ENCODE measurements at regions not wholly inside any gene's neighbourhood (a gene's known extent, or its start where the extent isn't known, plus 50 kb on each side); places are given as distances from the start of the nearest gene placed in this dataset.

GRCh38 chr16:85525420-85526184, 87.5 kb upstream of the GSE1 start:
- Histone ChIP-seq H3K36me3 (no peaks in the 10 kb centered on the region), H3K27me3 (no peaks in the 10 kb centered on the region), H3K4me1 (peaks cover 0 to 43% (median 7%) of the 10 kb centered on the region in 4 donors), H3K9me3 (no peaks in the 10 kb centered on the region), H3K27ac (no peak overlapping the region), H3K4me3 (no peak overlapping the region)
- WGBS, 2 donors: 84 to 85% methylated on average over 9 to 12 of the region's 12 CpGs
- TF ChIP-seq POLR2A (IDR thresholded peaks at IDR 0.05): no peak
- no peak for TF ChIP-seq CTCF (IDR thresholded peaks at IDR 0.05)
- TF ChIP-seq EP300 (IDR thresholded peaks at IDR 0.05): no peak
- DNase-seq (ENCODE audit: low spot score in 2 of 2): no peak

GRCh38 chr16:85526185-85526974, 86.7 kb upstream of the GSE1 start:
- no peak overlapping the region for H3K4me3 ChIP-seq
- 85 to 86% methylated on average over 19 to 20 of the region's 20 CpGs for WGBS, 2 donors
- no peak for TF ChIP-seq CTCF (IDR thresholded peaks at IDR 0.05)
- no peak for TF ChIP-seq EP300 (IDR thresholded peaks at IDR 0.05)
- no peak for TF ChIP-seq POLR2A (IDR thresholded peaks at IDR 0.05)
- no peaks in the 10 kb centered on the region for H3K9me3 ChIP-seq
- no peaks in the 10 kb centered on the region for H3K27me3 ChIP-seq
- no peaks in the 10 kb centered on the region for H3K36me3 ChIP-seq
- H3K27ac ChIP-seq: no peak overlapping the region
- DNase-seq (ENCODE audit: low spot score in 2 of 2): no peak
- H3K4me1 ChIP-seq: peaks cover 0 to 37% (median 7%) of the 10 kb centered on the region in 4 donors

GRCh38 chr16:85527042-85527766, 85.9 kb upstream of the GSE1 start:
- peaks cover 0 to 29% (median 7%) of the 10 kb centered on the region in 4 donors for H3K4me1 ChIP-seq
- WGBS, 2 donors: 72 to 74% methylated on average over 36 to 38 of the region's 41 CpGs
- no peaks in the 10 kb centered on the region for H3K36me3 ChIP-seq
- DNase-seq (ENCODE audit: low spot score in 2 of 2): no peak
- no peak overlapping the region for H3K4me3 ChIP-seq
- H3K27ac ChIP-seq: no peak overlapping the region
- H3K27me3 ChIP-seq: no peaks in the 10 kb centered on the region
- no peak for TF ChIP-seq CTCF (IDR thresholded peaks at IDR 0.05)
- TF ChIP-seq EP300 (IDR thresholded peaks at IDR 0.05): no peak
- no peak for TF ChIP-seq POLR2A (IDR thresholded peaks at IDR 0.05)
- H3K9me3 ChIP-seq: no peaks in the 10 kb centered on the region

- 88 to 91% methylated on average over 11 of the region's 11 CpGs for WGBS, 2 donors
- H3K27ac ChIP-seq: no peak overlapping the region
- no peaks in the 10 kb centered on the region for H3K27me3 ChIP-seq
- no peak overlapping the region for H3K4me3 ChIP-seq
- TF ChIP-seq CTCF (IDR thresholded peaks at IDR 0.05) (no peak), EP300 (IDR thresholded peaks at IDR 0.05) (no peak), POLR2A (IDR thresholded peaks at IDR 0.05) (no peak)
- H3K36me3 ChIP-seq: no peaks in the 10 kb centered on the region
- no peaks in the 10 kb centered on the region for H3K9me3 ChIP-seq
- peaks cover 0 to 24% (median 7%) of the 10 kb centered on the region in 4 donors for H3K4me1 ChIP-seq
- DNase-seq (ENCODE audit: low spot score in 2 of 2): no peak
Observed at GRCh38 chr16:85527767-85528297, 85.3 kb upstream of the GSE1 start.
